Loucy (cell line): ENCODE measurements at regions not wholly inside any gene's neighbourhood (a gene's known extent, or its start where the extent isn't known, plus 50 kb on each side); places are given as distances from the start of the nearest gene placed in this dataset.

Experiments used
- H2AFZ ChIP-seq: fragments of 200-600 bp; sonication (generic); 2 replicates; pipeline ENCODE4 v1.6.0; 2016; ENCODE audit warnings: antibody characterized with exemption, mild to moderate bottlenecking, low read length, moderate library complexity
- H3F3A ChIP-seq: fragments of 200-600 bp; 2 replicates; pipeline ENCODE4 v1.6.0; 2016; ENCODE audit warnings: antibody characterized with exemption, low read depth, mild to moderate bottlenecking
- H3K27me3 ChIP-seq: fragments of 200-600 bp; sonication (generic); 2 replicates; pipeline ENCODE4 v1.6.1; 2014; ENCODE audit warnings: low read length, mild to moderate bottlenecking; ENCODE audit not compliant: insufficient read depth, poor library complexity, severe bottlenecking
- H3K36me3 ChIP-seq: fragments of 200-600 bp; sonication (generic); 2 replicates; pipeline ENCODE4 v1.6.1; 2016; ENCODE audit warnings: low read length; ENCODE audit not compliant: insufficient read depth
- H3K4me1 ChIP-seq: fragments of 200-600 bp; sonication (generic); 2 replicates; pipeline ENCODE4 v1.5.1; 2014; ENCODE audit warnings: low read length, mild to moderate bottlenecking; ENCODE audit not compliant: insufficient read depth, poor library complexity, severe bottlenecking
- H3K4me2 ChIP-seq: fragments of 200-600 bp; sonication (generic); 2 replicates; pipeline ENCODE4 v1.6.0; 2014; ENCODE audit warnings: antibody characterized with exemption, low read length, low read depth, mild to moderate bottlenecking; ENCODE audit not compliant: poor library complexity, severe bottlenecking
- H3K4me3 ChIP-seq: fragments of 200-600 bp; sonication (generic); 2 replicates; pipeline ENCODE4 v1.5.1; 2014; ENCODE audit warnings: low read length, mild to moderate bottlenecking, mixed read lengths; ENCODE audit not compliant: poor library complexity, severe bottlenecking
- H3K79me2 ChIP-seq: fragments of 200-600 bp; sonication (generic); 2 replicates; pipeline ENCODE4 v1.6.1; 2014; ENCODE audit warnings: low read length; ENCODE audit not compliant: insufficient read depth
- H3K9ac ChIP-seq: fragments of 200-600 bp; sonication (generic); 2 replicates; pipeline ENCODE4 v1.6.0; 2014; ENCODE audit warnings: mild to moderate bottlenecking, low read depth, low read length, moderate library complexity; ENCODE audit not compliant: poor library complexity, severe bottlenecking
- H3K9me2 ChIP-seq: fragments of 200-600 bp; sonication (generic); replicated peaks from 2 replicates; pipeline ENCODE4 v1.6.1; 2016; ENCODE audit warnings: low read depth, low read length, mixed read lengths
- H3K9me3 ChIP-seq: fragments of 200-600 bp; sonication (generic); 2 replicates; pipeline ENCODE4 v1.6.1; 2014; ENCODE audit warnings: mild to moderate bottlenecking, antibody characterized with exemption, low read length, low read depth; ENCODE audit not compliant: insufficient read depth
- H4K20me1 ChIP-seq: fragments of 200-600 bp; sonication (generic); 2 replicates; pipeline ENCODE4 v1.6.0; 2014; ENCODE audit warnings: antibody characterized with exemption, low read length, mild to moderate bottlenecking; ENCODE audit not compliant: insufficient read depth, poor library complexity, severe bottlenecking
- CTCF ChIP-seq: fragments of 200-600 bp; sonication (generic); conservative IDR thresholded peaks from 2 replicates; pipeline ENCODE4 v1.5.1; 2014; ENCODE audit warnings: mild to moderate bottlenecking, antibody characterized with exemption, low read length
- EZH2phosphoT487 ChIP-seq: fragments of 200-600 bp; IDR thresholded peaks from 2 replicates; pipeline ENCODE4 v1.6.1; 2018; ENCODE audit warnings: antibody characterized with exemption, mild to moderate bottlenecking, moderate library complexity, borderline replicate concordance

GRCh38 chr2:22944143-22944542 lies 440.8 kb upstream of the KLHL29 start:
- Histone ChIP-seq H3K9ac (no peak overlapping the region), H3K4me1 (no peaks in the 10 kb centered on the region), H3K9me3 (no peaks in the 10 kb centered on the region), H3F3A (no peaks in the 10 kb centered on the region), H3K27me3 (no peaks in the 10 kb centered on the region), H3K9me2 (no peaks in the 10 kb centered on the region), H3K79me2 (no peaks in the 10 kb centered on the region), H3K4me2 (no peak overlapping the region), H3K36me3 (no peaks in the 10 kb centered on the region), H4K20me1 (no peaks in the 10 kb centered on the region), H2AFZ (no peak overlapping the region), H3K4me3 (no peak overlapping the region)
- TF ChIP-seq EZH2phosphoT487: no peak
- no peak for TF ChIP-seq CTCF

- H3F3A ChIP-seq: no peaks in the 10 kb centered on the region
- no peaks in the 10 kb centered on the region for H3K4me1 ChIP-seq
Measured at GRCh38 chr2:22946553-22946952, 438.4 kb upstream of the KLHL29 start.

GRCh38 chr2:22947741-22948140 lies 437.2 kb upstream of the KLHL29 start:
- Histone ChIP-seq H3K9me3 (no peaks in the 10 kb centered on the region), H3K4me2 (no peak overlapping the region), H4K20me1 (no peaks in the 10 kb centered on the region), H2AFZ (no peak overlapping the region), H3K79me2 (no peaks in the 10 kb centered on the region), H3K36me3 (no peaks in the 10 kb centered on the region), H3K9me2 (no peaks in the 10 kb centered on the region), H3K4me1 (no peaks in the 10 kb centered on the region), H3K4me3 (no peak overlapping the region), H3K27me3 (no peaks in the 10 kb centered on the region), H3F3A (no peaks in the 10 kb centered on the region), H3K9ac (no peak overlapping the region)
- TF ChIP-seq CTCF (no peak), EZH2phosphoT487 (no peak)

More at GRCh38 chr2:22946553-22946952, 438.4 kb upstream of the KLHL29 start:
- Histone ChIP-seq H3K4me2 (no peak overlapping the region), H3K9me3 (no peaks in the 10 kb centered on the region), H3K27me3 (no peaks in the 10 kb centered on the region), H2AFZ (no peak overlapping the region), H3K36me3 (no peaks in the 10 kb centered on the region), H3K9me2 (no peaks in the 10 kb centered on the region), H3K79me2 (no peaks in the 10 kb centered on the region), H4K20me1 (no peaks in the 10 kb centered on the region), H3K4me3 (no peak overlapping the region), H3K9ac (no peak overlapping the region)
- TF ChIP-seq EZH2phosphoT487 (no peak), CTCF (no peak)
